GM18909 (cell line): ENCODE measurements at regions not wholly inside any gene's neighbourhood (a gene's known extent, or its start where the extent isn't known, plus 50 kb on each side); places are given as distances from the start of the nearest gene placed in this dataset.

Experiments used
- ATAC-seq: cut with Tn5 transposase; IDR thresholded peaks from one replicate; pipeline ENCODE4 v1.9.1; 2021; ENCODE audit warnings: mild to moderate bottlenecking; ENCODE audit not compliant: unreplicated experiment, poor library complexity

DNA sequence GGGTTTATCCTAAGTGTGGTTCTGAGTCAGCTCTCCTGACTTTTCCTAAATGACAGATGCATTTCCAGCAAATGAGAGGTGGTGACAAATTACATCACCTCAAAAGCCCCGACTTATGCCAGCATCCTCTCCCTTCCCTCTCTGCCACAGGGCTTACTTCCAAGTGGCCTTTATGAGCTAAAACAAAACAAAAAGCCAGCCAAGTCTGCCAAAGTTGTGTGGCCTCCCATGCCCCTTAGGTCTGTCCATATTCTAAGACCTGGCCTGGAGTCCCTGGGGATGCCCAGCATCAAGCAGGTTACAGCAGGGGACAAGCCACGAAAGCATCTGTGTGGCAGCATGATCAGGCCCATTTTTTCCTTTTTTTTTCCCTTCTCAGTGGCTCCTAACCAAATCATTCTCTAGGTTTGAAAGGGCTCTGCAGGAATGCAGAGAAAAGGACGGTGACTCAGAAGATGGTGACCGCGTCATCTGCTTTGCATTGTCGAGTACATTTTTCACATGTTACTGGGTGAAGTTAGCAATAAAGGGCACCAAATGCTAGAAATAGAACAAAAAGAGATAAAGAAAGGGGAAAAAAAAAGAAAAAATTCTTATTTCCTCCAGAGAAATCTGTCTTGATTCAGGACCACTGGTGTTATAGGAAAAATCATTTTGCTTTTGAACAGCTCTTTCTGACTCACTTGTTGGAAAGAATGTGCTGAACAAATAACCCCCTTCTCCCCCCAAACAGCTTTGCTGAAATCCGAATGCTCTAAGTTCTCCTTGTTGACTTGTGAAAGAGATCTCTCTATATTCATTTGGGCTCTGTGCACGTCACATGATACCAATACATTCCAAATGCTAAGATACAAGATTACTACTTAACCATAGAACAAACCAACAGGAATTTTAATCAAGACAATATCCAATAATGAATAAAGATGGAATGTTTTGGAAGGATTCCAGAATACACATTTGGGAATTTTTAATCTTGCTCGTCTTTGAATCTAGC lies 178.7 kb downstream of the EN1 start:
- ATAC-seq, result no peak

DNA sequence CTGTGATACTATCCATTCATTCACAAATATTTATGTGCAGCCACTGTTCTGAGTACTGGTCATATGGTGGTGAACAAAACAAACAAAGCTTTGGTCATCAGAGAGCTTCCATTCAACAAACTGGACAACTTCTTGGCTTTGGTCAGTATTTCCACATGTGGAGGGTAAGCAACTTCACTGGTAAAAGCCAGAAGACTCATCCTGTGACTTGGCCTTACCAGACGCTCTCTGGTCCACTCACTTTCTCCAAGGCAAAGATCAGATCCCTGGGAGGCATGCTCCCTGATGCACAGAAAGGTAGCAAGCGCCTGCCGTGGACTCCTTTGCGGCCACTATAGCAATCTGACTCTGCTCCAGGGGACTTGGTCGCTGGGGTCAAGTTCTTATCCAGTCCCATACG lies 179.5 kb downstream of the EN1 start:
- ATAC-seq, result no peak

- ATAC-seq, result no peak
These were observed 180.1 kb downstream of the EN1 start for GRCh38 chr2:118667348-118667747.

GRCh38 chr2:118665784-118666529 lies 181.5 kb downstream of the EN1 start:
- ATAC-seq, result no peak

- no peak for ATAC-seq
These were observed 186.3 kb downstream of the EN1 start for GRCh38 chr2:118661179-118661578.

GRCh38 chr2:118658596-118659198 lies 188.8 kb downstream of the EN1 start:
- ATAC-seq, result no peak

DNA sequence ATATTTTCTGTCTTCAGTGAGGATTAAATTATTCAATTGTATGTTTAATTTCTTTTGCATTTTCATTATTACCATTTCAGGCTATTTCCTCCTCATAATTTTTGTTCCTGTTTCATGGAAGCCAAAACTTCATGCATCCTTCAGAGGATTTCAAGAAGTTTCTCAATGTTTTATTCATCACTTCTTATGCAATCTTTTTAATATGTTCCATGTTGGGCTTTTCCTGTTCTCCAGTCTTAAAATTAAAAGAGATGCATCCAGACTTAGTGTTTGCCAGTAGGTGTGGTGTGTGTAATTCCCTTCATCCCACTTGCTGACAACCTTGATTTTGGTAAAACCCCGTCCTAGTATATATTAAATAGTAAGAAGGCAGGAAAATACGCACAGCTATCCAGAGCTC lies 190.0 kb downstream of the EN1 start:
- no peak for ATAC-seq

GRCh38 chr2:118654945-118655344 lies 192.5 kb downstream of the EN1 start:
- no peak for ATAC-seq

- no peak for ATAC-seq
These were observed 197.1 kb downstream of the EN1 start for GRCh38 chr2:118650327-118650726.

DNA sequence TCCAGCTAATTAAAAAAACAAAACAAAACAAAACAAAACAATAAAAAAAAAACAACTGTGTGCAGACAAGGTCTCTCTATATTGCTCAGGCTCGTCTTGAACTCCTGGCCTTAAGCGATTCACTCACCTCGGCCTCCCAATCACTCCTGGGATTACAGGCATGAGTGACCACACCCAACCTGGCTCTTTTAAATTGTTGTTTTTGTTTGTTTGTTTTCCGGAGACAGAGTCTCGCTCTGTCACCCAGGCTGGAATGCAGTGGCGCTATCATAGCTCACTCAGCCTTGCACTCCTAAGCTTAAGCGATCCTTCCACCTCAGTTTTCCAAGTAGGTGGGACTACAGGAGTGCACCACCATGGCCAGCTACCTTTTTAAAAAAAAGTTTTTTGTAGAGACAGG lies 201.6 kb downstream of the EN1 start:
- ATAC-seq, result no peak

GRCh38 chr2:118644190-118644589 lies 203.3 kb downstream of the EN1 start:
- ATAC-seq, result no peak

- ATAC-seq, result no peak
These were observed 204.2 kb downstream of the EN1 start for GRCh38 chr2:118643294-118643693.

- no peak for ATAC-seq
These were observed 204.9 kb downstream of the EN1 start for GRCh38 chr2:118642501-118642900.

DNA sequence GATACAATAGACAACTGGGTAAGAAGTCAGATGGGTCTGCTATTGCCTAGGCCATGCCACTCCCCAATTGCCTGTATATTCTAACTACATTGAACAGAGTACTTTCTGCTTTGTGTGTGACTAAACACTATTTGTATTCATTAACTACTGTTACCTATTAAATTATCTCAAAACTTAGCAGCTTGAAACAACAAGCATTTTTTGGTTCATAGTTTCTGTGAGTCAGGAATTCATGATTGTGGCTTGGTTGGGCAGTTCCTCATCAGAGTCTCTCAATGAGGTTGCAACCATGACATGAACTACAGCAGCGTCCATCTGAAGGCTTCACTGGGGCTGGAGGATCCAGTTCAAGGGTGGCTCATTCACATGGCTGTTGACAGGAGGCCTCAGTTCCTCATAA lies 205.7 kb downstream of the EN1 start:
- no peak for ATAC-seq

DNA sequence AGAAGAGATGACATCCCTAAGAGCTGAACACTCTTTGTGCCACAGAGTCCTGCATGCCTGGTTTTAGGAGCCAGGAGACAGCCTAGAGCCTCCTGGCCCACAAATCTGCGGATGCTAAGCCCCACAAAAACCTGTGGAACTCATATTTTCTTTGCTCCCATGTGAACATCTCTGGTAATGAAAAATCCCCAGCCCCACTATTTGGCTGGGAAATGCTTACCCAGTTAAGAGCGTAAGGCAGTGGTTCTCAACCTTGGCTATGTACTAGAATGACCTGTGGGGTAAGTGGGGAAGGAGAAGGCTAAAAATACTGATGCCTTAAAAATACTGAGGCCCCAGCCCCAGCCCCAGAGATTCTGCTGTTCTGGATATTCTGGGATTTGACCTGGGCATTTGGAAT lies 208.1 kb downstream of the EN1 start:
- no peak for ATAC-seq

DNA sequence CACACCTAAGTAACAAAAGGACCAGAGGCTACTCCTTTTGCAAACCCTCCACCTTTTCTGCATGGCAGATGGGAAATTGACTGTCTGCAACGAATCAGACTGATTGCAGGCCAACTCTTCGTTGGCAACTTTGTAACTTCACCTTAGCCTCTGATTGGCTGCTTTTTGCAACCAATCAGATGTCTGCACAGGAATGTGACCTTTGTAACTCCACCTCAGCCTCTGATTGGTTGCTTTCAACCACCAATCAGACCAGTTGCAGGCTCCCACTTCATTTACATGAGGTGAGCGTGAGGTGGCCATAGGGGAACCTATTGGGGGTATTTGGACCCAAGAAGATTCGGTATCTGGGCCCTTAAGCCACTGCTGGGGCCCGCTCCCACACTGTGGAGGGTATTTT lies 209.0 kb downstream of the EN1 start:
- ATAC-seq, result no peak

DNA sequence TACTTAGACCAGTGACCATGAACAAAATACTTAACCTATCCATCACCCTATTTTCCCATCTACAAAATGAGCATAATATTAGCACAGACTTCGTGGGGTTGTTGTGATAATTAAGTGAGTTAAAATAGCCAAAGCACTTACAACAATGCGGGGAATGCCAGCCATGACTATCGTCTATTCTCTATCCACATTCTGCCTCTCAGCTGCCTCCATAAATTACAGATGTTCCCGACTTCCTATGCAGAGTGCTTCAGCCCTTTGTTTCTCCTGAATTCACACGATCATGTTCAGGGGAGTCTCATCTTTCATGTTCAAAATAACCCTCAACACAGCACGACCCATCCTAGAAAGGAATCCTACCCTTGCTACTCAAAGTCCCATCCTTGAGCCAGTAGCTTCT lies 211.6 kb downstream of the EN1 start:
- ATAC-seq, result no peak

DNA sequence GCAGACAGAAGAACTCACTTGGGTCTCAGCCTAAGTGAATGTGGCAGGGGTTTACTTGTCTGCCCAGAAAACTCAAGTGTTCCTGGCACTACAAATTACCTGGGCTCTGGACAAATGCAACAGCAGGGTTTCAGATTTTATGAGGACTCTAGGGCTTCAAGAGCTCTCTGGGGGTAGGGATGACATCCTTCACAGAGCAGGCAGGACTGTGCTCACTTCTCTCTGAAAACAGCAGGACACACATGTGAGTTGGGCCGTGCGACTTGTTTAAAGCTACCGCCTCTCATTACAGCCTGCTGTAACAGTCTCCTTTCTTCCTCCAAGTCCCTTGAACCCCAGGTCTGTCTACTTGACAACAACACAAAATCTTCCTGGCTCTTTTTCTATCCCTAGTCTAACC lies 212.6 kb downstream of the EN1 start:
- ATAC-seq, result no peak

DNA sequence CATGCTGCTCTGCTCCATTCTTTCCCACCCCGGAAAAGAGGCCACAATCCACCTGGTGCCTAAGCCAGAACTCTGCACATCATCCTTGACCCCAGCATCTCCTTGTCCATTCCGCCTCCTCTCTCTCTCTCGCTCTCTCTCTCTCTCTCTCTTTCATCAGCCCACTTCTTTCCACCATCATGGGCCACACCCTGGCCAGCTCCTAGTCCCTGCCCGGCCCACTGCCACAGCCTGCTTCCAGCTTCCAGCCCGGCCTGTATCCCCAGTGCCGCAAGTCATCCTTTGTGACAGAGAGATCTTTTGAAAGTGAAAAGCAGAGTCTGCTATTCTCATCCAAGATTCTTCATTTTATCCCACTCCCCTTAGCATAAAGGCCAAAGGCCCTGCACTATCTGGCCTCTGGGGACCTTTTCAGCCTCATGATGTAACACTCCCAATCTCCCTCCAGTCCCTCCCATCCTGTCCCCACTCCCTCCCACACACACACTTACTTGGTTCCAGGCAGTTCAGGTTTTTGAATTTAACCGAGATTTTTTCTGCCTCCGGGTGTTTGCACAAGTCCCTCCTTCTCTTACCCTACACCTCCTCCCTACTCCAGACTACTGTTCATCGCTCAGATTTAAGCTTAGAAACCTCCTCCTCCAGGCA lies 214.0 kb downstream of the EN1 start:
- ATAC-seq, result no peak

GRCh38 chr2:118632921-118633320 lies 214.5 kb downstream of the EN1 start:
- ATAC-seq, result no peak

GRCh38 chr2:118627156-118627555 lies 220.3 kb downstream of the EN1 start:
- no peak for ATAC-seq
